GM12878 (cell line): ENCODE measurements at regions not wholly inside any gene's neighbourhood (a gene's known extent, or its start where the extent isn't known, plus 50 kb on each side); places are given as distances from the start of the nearest gene placed in this dataset.

ENCODE experiments used
- ATAC-seq: fragments of 200-7000 bp; cut with Tn5 transposase; 3 replicates; pipeline ENCODE4 v1.9.1; 2020; ENCODE audit warnings: mild to moderate bottlenecking, moderate library complexity
- BruUV-seq: library from RNA; stranded (reverse); fragments of 400-500 nt; replicated peaks from 2 replicates; lab custom pipeline; 2021; lab: Mats Ljungman, UMichigan
- CTCF ChIA-PET: fragments of 300-600 bp; sonication (Branson Sonifier 250); formaldehyde crosslinking; extraction: SDS; loops from one replicate; lab custom pipeline; 2021; ENCODE audit warnings: inconsistent platforms; lab: Yijun Ruan, JAX
- POLR2A ChIA-PET: fragments of 350-600 bp; formaldehyde crosslinking; extraction: SDS; loops from one replicate; lab custom pipeline; 2021; ENCODE audit warnings: inconsistent platforms; lab: Charles Lee
- RAD21 ChIA-PET: fragments of 300-600 bp; sonication (Branson Sonifier 250); formaldehyde crosslinking; loops from one replicate; lab custom pipeline; 2023; ENCODE audit warnings: antibody characterized with exemption; ENCODE audit not compliant: unreplicated experiment; lab: Charles Lee
- SMC1A ChIA-PET: fragments of 300-600 bp; sonication (Branson Sonifier 250); formaldehyde crosslinking; loops from one replicate; lab custom pipeline; 2023; ENCODE audit not compliant: unreplicated experiment, uncharacterized antibody; lab: Charles Lee
- DNase-seq: peaks from one replicate; pipeline ENCODE4 v3.0.0-alpha.2; 2011; ENCODE audit warnings: low read depth, low spot score
- FAIRE-seq: peaks from 3 replicates; lab custom pipeline; 2011; peaks lifted over from hg19 to GRCh38; lab: Jason Lieb, UNC
- H2AFZ ChIP-seq: 2 replicates; pipeline ENCODE4 v1.6.0; 2011; ENCODE audit warnings: low read depth, low read length, control low read depth; ENCODE audit not compliant: control insufficient read depth
- H3K27ac ChIP-seq: 2 replicates; pipeline ENCODE4 v1.5.1; 2011; ENCODE audit warnings: control low read depth; ENCODE audit not compliant: control insufficient read depth, insufficient read depth
- H3K27me3 ChIP-seq, 2 experiments: replicated peaks in 1 of 2; 2 replicates each; pipeline versions ENCODE4 v1.6.0 to v1.6.1; 2011; ENCODE audit warnings: low read length in 1 of 2; ENCODE audit not compliant: control insufficient read depth in 2 of 2, insufficient read depth in 2 of 2
- H3K36me3 ChIP-seq, 2 experiments: 2 replicates each; pipeline ENCODE4 v1.5.1; 2011; ENCODE audit warnings: low read length in 1 of 2; ENCODE audit not compliant: control insufficient read depth in 2 of 2, insufficient read depth in 2 of 2
- H3K4me1 ChIP-seq: 2 replicates; pipeline ENCODE4 v1.6.1; 2011; ENCODE audit warnings: mild to moderate bottlenecking, low read length, moderate library complexity, mixed read lengths; ENCODE audit not compliant: control insufficient read depth, insufficient read depth
- H3K4me2 ChIP-seq: 2 replicates; pipeline ENCODE4 v1.6.0; 2011; ENCODE audit warnings: control low read depth; ENCODE audit not compliant: control insufficient read depth, insufficient read depth
- H3K4me3 ChIP-seq: fragments of 200-600 bp; sonication (generic); 2 replicates; pipeline ENCODE4 v1.5.1; 2016
- H3K79me2 ChIP-seq: 2 replicates; pipeline ENCODE4 v1.6.0; 2011; ENCODE audit warnings: low read length; ENCODE audit not compliant: control insufficient read depth, insufficient read depth
- H3K9ac ChIP-seq: 2 replicates; pipeline ENCODE4 v1.8.0; 2011; ENCODE audit warnings: low read length, control low read depth, mixed read lengths; ENCODE audit not compliant: control insufficient read depth, insufficient read depth
- H3K9me3 ChIP-seq: replicated peaks from 3 replicates; pipeline ENCODE4 v1.5.1; 2011; ENCODE audit warnings: mild to moderate bottlenecking, low read length; ENCODE audit not compliant: control insufficient read depth, insufficient read depth
- H4K20me1 ChIP-seq: 2 replicates; pipeline ENCODE4 v1.6.0; 2011; ENCODE audit not compliant: control insufficient read depth, insufficient read depth
- BACH1 ChIP-seq: fragments of 450-650 bp; IDR thresholded peaks from 2 replicates; pipeline ENCODE4 v1.6.1; 2017; ENCODE audit warnings: mild to moderate bottlenecking, borderline replicate concordance
- BCLAF1 ChIP-seq: fragments of 450-650 bp; IDR thresholded peaks from 2 replicates; pipeline ENCODE4 v1.6.1; 2017; ENCODE audit warnings: antibody characterized with exemption, mild to moderate bottlenecking, moderate library complexity
- DPF2 ChIP-seq: fragments of 450-650 bp; IDR thresholded peaks from 2 replicates; pipeline ENCODE4 v1.6.1; 2017; ENCODE audit warnings: mild to moderate bottlenecking
- E2F4 ChIP-seq: IDR thresholded peaks from 2 replicates; pipeline ENCODE4 v1.6.1; 2012; ENCODE audit warnings: low read depth, low read length, improper control_type of control experiment
- EED ChIP-seq: sonication (generic); IDR thresholded peaks from 2 replicates; pipeline ENCODE4 v1.6.1; 2016; ENCODE audit warnings: antibody characterized with exemption, low read depth
- EGR1 ChIP-seq, 2 experiments: IDR thresholded peaks; 1 replicate in 1 of 2; 2 replicates in 1 of 2; pipeline ENCODE4 v1.6.1; 2011 to 2012; ENCODE audit warnings: low read depth in 2 of 2, low read length in 2 of 2, borderline replicate concordance in 1 of 2, mild to moderate bottlenecking in 1 of 2, moderate library complexity in 1 of 2
- NFIC ChIP-seq: IDR thresholded peaks from 2 replicates; pipeline ENCODE4 v1.6.1; 2012; ENCODE audit warnings: low read depth, mild to moderate bottlenecking, inconsistent platforms, low read length, moderate library complexity
- NKRF ChIP-seq: fragments of 450-650 bp; conservative IDR thresholded peaks from 2 replicates; pipeline ENCODE4 v1.6.1; 2017; ENCODE audit warnings: mild to moderate bottlenecking, moderate library complexity
- SPI1 ChIP-seq: IDR thresholded peaks from 2 replicates; pipeline ENCODE4 v1.6.1; 2011; ENCODE audit warnings: low read depth, mild to moderate bottlenecking, low read length, moderate library complexity, borderline replicate concordance; ENCODE audit not compliant: insufficient read depth
- TCF12 ChIP-seq: IDR thresholded peaks from 2 replicates; pipeline ENCODE4 v1.6.1; 2011; ENCODE audit warnings: low read depth, mild to moderate bottlenecking, low read length
- WGBS: methylation state at CpG from one replicate; pipeline ENCODE4 v1.1.6; 2016; ENCODE audit warnings: low lambda C conversion rate; ENCODE audit not compliant: insufficient replicate concordance, insufficient coverage; ENCODE audit errors: missing lambda C conversion rate; 5-methylcytosine and 5-hydroxymethylcytosine counted together
- in situ Hi-C: fragments of 300-500 bp; cut with MboI; formaldehyde crosslinking; loops from 9 replicates; pipeline ENCODE4 v1.14.3; 2018; ENCODE audit warnings: mixed read lengths
- intact Hi-C: fragments of 100-400 bp; cut with micrococcal nuclease; formaldehyde crosslinking; loops from one replicate; pipeline ENCODE4 v1.14.2; 2022; ENCODE audit not compliant: unreplicated experiment

DNA sequence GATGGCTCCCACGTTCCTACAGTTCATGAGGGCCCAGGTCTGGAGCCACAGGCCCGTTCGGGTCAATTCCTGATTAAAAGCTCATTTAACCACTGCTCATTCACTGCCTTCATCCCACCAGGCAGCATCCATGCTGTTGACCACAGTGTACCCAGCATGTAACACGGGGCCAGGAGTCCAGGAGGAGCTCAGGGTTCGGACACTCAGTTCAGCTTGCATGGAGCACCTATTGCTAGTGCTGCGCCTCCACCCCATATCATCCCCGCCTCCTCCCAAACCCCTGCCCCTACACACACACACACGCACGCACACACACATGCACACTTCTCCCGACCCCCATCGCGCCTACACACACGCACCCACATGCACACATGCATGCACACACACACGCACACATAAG lies 72.9 kb upstream of the SNTG2 start:
- H3K36me3 ChIP-seq = no peaks in the 10 kb centered on the region
- POLR2A ChIA-PET = no interaction called here
- TF ChIP-seq EED = no peak
- TF ChIP-seq, all 136 proteins: peak for 0
- in situ Hi-C loops = no loop called here
- Histone ChIP-seq H3K9ac (no peak overlapping the region), H3K27me3 (no peaks in the 10 kb centered on the region), H3K27ac (no peak overlapping the region), H3K9me3 (no peaks in the 10 kb centered on the region; the same call in 2 of the 3 replicates), H3K79me2 (no peaks in the 10 kb centered on the region), H3K4me1 (peaks cover 8% of the 10 kb centered on the region; the same call in 1 of the 2 replicates), H3K4me3 (no peak overlapping the region), H4K20me1 (no peaks in the 10 kb centered on the region), H2AFZ (no peak overlapping the region), H3K4me2 (no peak overlapping the region)
- ChIA-PET RAD21 (no interaction called here), CTCF (no interaction called here), SMC1A (no interaction called here)
- intact Hi-C loops = no loop called here
- DNase-seq (no peak), ATAC-seq (no peak), FAIRE-seq (no peak)
- BruUV-seq = no TSS peak
- 46% methylated on average over 13 of the region's 14 CpGs for WGBS

DNA sequence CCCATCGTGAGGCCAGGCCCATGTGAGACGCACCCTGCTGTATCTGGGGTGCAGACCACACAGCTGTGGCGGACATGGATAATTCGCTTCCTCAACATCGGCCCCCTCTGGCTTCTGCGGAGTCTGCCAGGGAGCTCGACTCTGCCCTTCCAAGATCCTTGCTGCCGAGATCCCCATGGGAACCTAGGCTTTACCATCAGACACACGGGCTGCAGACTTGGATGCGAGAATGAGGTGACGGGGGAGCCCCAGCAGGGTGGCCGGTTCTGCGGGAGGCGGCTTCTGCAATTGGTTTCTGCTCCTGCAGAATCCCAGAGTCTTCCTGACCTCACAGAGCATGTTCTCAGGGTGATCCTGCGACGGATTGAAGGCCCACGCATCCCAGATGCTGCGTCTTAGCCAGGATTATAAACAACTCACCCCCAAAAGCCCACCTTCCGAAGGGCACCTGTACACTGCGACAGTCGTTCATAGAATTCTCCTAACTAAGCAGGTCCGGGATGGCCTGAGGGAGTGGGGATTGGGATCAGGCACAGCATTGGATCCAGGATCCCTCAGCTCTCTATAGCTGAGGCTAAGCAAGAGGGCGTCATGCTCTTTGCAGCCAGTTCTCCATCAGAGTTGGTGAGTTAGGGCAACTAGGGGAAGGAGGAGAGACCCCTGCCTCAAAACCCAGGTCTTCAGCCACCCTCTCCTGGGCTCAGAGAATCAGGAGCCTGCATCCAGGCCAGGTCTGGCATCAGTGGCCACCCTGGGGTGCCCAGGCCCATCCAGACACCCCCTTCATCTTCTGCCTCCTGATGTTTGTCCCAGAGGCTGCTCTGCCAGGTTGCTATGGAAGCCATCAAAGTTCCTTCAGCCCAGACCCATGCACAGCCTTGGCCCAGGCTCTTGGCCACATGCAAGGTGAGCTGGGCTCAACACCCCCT lies 74.7 kb upstream of the SNTG2 start:
- SMC1A ChIA-PET = no interaction called here
- RAD21 ChIA-PET = no interaction called here
- FAIRE-seq (no peak), DNase-seq (no peak), ATAC-seq (no peak)
- Histone ChIP-seq H3K9me3 (no peaks in the 10 kb centered on the region; the same call in 2 of the 3 replicates), H3K4me2 (no peak overlapping the region), H3K27ac (no peak overlapping the region), H2AFZ (no peak overlapping the region), H4K20me1 (no peaks in the 10 kb centered on the region), H3K4me3 (no peak overlapping the region), H3K27me3 (no peaks in the 10 kb centered on the region), H3K4me1 (peaks cover 2% of the 10 kb centered on the region; the same call in 1 of the 2 replicates), H3K36me3 (no peaks in the 10 kb centered on the region), H3K79me2 (no peaks in the 10 kb centered on the region), H3K9ac (no peak overlapping the region)
- BruUV-seq = no TSS peak
- POLR2A ChIA-PET = no interaction called here
- intact Hi-C loops (no loop called here), in situ Hi-C loops (no loop called here)
- 43% methylated on average over 23 of the region's 23 CpGs for WGBS
- CTCF ChIA-PET = no interaction called here
- no peak for TF ChIP-seq BACH1
- TF ChIP-seq NFIC = no peak
- no peak for TF ChIP-seq BCLAF1
- TF ChIP-seq TCF12 = no peak
- TF ChIP-seq NKRF = no peak
- TF ChIP-seq EGR1 (IDR thresholded peaks at IDR 0.05; ENCODE audit: borderline replicate concordance in 1 of 2, low read depth in 2 of 2, low read length in 2 of 2) = no peak
- no peak for TF ChIP-seq E2F4
- TF ChIP-seq DPF2 = no peak
- no peak for TF ChIP-seq SPI1
